ENCODE measurements at regions not wholly inside any gene's neighbourhood (a gene's known extent, or its start where the extent isn't known, plus 50 kb on each side); places are given as distances from the start of the nearest gene placed in this dataset.

GRCh38 chr5:57338868-57339340, 143.7 kb downstream of the ACTBL2 start:
- no peak for DNase-seq (ENCODE audit: low read depth in 4 of 4, low spot score in 2 of 4)

GRCh38 chr5:57338068-57338867, 144.3 kb downstream of the ACTBL2 start:
- DNase-seq (ENCODE audit: low read depth in 4 of 4, low spot score in 2 of 4) = no peak

GRCh38 chr5:57335092-57335660, 147.4 kb downstream of the ACTBL2 start:
- DNase-seq (ENCODE audit: low read depth in 4 of 4, low spot score in 2 of 4) = no peak

- no peak for DNase-seq (ENCODE audit: low read depth in 4 of 4, low spot score in 2 of 4)
Measured at GRCh38 chr5:57334475-57334874, 148.1 kb downstream of the ACTBL2 start.

GRCh38 chr5:57332361-57332760, 150.2 kb downstream of the ACTBL2 start:
- DNase-seq (ENCODE audit: low read depth in 4 of 4, low spot score in 2 of 4) = no peak

GRCh38 chr5:57327561-57328367, 153.9 kb downstream of the GPBP1 start:
- DNase-seq (ENCODE audit: low read depth in 4 of 4, low spot score in 2 of 4) = no peak

- DNase-seq (ENCODE audit: low read depth in 4 of 4, low spot score in 2 of 4) = peak in 1 of 4 donors; percentile 46
Measured at GRCh38 chr5:57325678-57326397, 152.0 kb downstream of the GPBP1 start.

- no peak for DNase-seq (ENCODE audit: low read depth in 4 of 4, low spot score in 2 of 4)
Measured at GRCh38 chr5:57324861-57325260, 151.0 kb downstream of the GPBP1 start.

- no peak for DNase-seq (ENCODE audit: low read depth in 4 of 4, low spot score in 2 of 4)
Measured at GRCh38 chr5:57324181-57324580, 150.3 kb downstream of the GPBP1 start.

GRCh38 chr5:57320582-57320981, 146.7 kb downstream of the GPBP1 start:
- DNase-seq (ENCODE audit: low read depth in 4 of 4, low spot score in 2 of 4) = no peak

- no peak for DNase-seq (ENCODE audit: low read depth in 4 of 4, low spot score in 2 of 4)
Measured at GRCh38 chr5:57319628-57320027, 145.8 kb downstream of the GPBP1 start.

GRCh38 chr5:57318251-57318650, 144.4 kb downstream of the GPBP1 start:
- DNase-seq (ENCODE audit: low read depth in 4 of 4, low spot score in 2 of 4) = no peak

GRCh38 chr5:57317341-57317740, 143.5 kb downstream of the GPBP1 start:
- no peak for DNase-seq (ENCODE audit: low read depth in 4 of 4, low spot score in 2 of 4)

GRCh38 chr5:57316798-57317327, 143.0 kb downstream of the GPBP1 start:
- no peak for DNase-seq (ENCODE audit: low read depth in 4 of 4, low spot score in 2 of 4)

- no peak for DNase-seq (ENCODE audit: low read depth in 4 of 4, low spot score in 2 of 4)
Measured at GRCh38 chr5:57315941-57316340, 142.1 kb downstream of the GPBP1 start.

Data from left renal cortex interstitium (tissue), 4 donors.